Activated T-cell treated with anti-CD3 and anti-CD28 coated beads, Interleukin-2, amount 50 U/mL, for 72 hours (primary cell): ENCODE measurements at regions not wholly inside any gene's neighbourhood (a gene's known extent, or its start where the extent isn't known, plus 50 kb on each side); places are given as distances from the start of the nearest gene placed in this dataset.
A peak's percentile ranks its signal among the peaks of the same experiment; 100 is the strongest.
"Not testable (repeated sequence)": the region's sequence is repeated elsewhere in the genome, so short reads cannot be mapped to it uniquely, and the experiment has no call there.

Experiments used
- ATAC-seq, 2 donors: fragments of 150-1000 bp; cut with Tn5 transposase; replicated peaks in 1 of 2; 2 replicates each; pipeline ENCODE4 v1.10.0; 2021; ENCODE audit warnings: moderate library complexity in 2 of 2, mild to moderate bottlenecking in 1 of 2
- DNase-seq, 2 donors: peaks; one replicate each; pipeline ENCODE4 v3.0.0; 2021 to 2022; ENCODE audit warnings: mixed read lengths in 1 of 2
- H3K27ac Mint-ChIP-seq: one replicate; pipeline ENCODE4 v1.8.0; 2022; ENCODE audit warnings: mild to moderate bottlenecking, moderate library complexity, mixed read lengths
- H3K27me3 Mint-ChIP-seq: one replicate; pipeline ENCODE4 v1.8.0; 2022; ENCODE audit warnings: low read depth, mixed read lengths
- H3K36me3 Mint-ChIP-seq, 2 donors: one replicate each; pipeline ENCODE4 v1.8.0; 2022; ENCODE audit warnings: mixed read lengths in 2 of 2, mild to moderate bottlenecking in 1 of 2; ENCODE audit not compliant: insufficient read depth in 2 of 2
- H3K4me1 Mint-ChIP-seq: one replicate; pipeline ENCODE4 v1.8.0; 2022; ENCODE audit warnings: low read depth, mixed read lengths
- H3K4me3 Mint-ChIP-seq, 2 donors: one replicate each; pipeline ENCODE4 v1.8.0; 2022; ENCODE audit warnings: mild to moderate bottlenecking in 2 of 2, mixed read lengths in 2 of 2, moderate library complexity in 2 of 2
- H3K9me3 Mint-ChIP-seq, 2 donors: one replicate each; pipeline ENCODE4 v1.8.0; 2022; ENCODE audit warnings: mixed read lengths in 2 of 2

DNA sequence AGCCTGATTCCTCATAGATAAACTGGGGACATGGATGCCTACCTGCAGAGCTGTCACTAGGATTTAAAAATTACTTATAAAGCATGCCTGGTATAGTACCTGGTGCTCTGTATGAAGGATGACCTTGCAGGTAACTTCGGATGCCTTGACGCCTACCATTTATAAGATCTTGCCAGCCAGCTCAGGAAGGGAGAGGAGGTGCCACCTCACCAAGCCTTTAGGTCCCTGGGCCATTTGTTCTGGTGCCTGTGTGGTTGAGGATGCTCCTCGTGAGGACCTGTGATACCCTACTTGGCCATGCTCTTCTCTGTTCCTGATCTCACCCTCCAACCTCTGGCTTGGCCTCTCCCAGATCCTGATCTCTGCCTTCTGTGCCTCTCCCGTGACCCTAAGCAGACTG is 85.2 kb downstream of the FDX1 start:
- no peaks in the 10 kb centered on the region for H3K36me3 Mint-ChIP-seq
- no peak overlapping the region for H3K27ac Mint-ChIP-seq
- H3K4me1 Mint-ChIP-seq = no peaks in the 10 kb centered on the region
- no peak overlapping the region for H3K4me3 Mint-ChIP-seq
- no peak for ATAC-seq
- DNase-seq = no peak
- H3K27me3 Mint-ChIP-seq = no peaks in the 10 kb centered on the region
- H3K9me3 Mint-ChIP-seq = peaks cover 0 to 1% of the 10 kb centered on the region in 2 donors

DNA sequence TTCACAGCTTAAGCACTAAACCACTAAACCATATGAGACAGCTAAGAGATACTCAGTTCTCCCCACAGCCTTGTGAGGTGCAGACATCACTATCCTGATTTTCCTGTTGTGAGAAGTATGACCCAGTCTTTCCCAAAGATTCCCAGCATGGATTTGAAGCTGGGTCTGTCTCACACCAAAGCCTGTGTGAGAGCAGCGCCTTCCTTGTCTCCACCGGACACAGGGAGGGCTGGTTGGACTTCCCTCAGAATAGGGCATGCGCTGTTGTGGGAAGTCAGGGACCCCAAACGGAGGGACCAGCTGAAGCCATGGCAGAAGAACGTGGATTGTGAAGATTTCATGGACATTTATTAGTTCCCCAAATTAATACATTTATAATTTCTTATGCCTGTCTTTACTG is 87.6 kb downstream of the FDX1 start:
- not testable (repeated sequence) for H3K36me3 Mint-ChIP-seq, H3K27ac Mint-ChIP-seq, DNase-seq, H3K4me3 Mint-ChIP-seq, ATAC-seq, H3K4me1 Mint-ChIP-seq, H3K9me3 Mint-ChIP-seq, H3K27me3 Mint-ChIP-seq

DNA sequence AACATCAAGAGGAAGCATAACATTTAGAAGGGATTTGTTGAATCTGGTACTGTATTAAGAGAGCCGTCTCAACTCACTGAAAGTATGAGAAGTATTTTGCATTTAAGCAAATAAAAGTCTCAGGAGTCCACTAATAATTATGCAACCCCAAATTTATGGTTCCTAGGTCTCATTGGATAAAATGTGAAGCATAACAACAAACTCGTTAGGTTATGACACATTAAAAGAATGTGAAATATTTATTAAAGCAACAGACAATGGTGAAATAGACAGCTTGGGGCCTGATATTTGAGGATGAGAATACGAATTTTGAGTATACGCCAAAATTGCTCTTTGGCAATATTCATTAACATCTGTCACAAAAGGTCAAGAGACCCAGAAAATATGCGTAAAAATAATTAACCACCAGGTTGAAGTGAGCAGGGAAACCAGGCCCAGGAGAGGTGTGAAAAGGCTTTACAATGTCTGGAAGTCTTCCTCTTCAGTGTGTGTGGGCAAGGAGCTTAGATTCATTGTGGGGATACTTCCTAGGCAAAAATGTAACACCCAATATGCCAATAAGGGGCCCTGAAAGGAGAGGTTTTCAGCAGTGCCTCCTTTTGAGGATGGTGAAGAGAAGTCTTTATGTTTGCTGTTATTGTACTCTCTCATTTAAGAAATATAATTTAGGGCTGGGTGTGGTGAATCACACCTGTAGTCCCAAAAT is 89.2 kb downstream of the FDX1 start:
- H3K4me3 Mint-ChIP-seq = no peak overlapping the region
- H3K4me1 Mint-ChIP-seq = no peaks in the 10 kb centered on the region
- DNase-seq = no peak
- H3K27ac Mint-ChIP-seq = no peak overlapping the region
- no peak for ATAC-seq
- H3K27me3 Mint-ChIP-seq = peaks cover 6% of the 10 kb centered on the region
- H3K9me3 Mint-ChIP-seq = peaks cover 0 to 4% of the 10 kb centered on the region in 2 donors
- no peaks in the 10 kb centered on the region for H3K36me3 Mint-ChIP-seq

DNA sequence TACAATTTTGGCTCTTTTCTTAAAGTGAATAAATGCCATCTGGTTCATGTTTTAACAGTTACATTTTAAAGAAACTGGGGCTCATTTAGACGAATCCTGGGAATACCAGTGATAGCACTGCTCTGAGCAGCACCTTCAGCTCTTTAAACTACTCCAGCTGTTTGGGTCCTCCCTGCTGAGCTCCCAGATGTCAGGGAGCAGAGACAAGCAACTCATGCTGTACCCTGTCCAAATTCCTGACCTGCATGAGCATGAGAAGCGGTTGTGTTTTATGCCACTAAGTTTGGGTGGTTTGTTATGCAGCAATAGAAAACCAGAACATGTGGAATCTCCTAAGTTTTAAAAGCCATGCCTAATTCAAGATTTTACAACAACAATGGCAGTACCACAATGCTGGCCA is 90.0 kb downstream of the FDX1 start:
- Mint-ChIP-seq H3K4me1 (no peaks in the 10 kb centered on the region), H3K36me3 (no peaks in the 10 kb centered on the region), H3K4me3 (no peak overlapping the region), H3K27me3 (peaks cover 10% of the 10 kb centered on the region), H3K9me3 (peaks cover 0 to 4% of the 10 kb centered on the region in 2 donors), H3K27ac (no peak overlapping the region)
- DNase-seq (no peak), ATAC-seq (no peak)

DNA sequence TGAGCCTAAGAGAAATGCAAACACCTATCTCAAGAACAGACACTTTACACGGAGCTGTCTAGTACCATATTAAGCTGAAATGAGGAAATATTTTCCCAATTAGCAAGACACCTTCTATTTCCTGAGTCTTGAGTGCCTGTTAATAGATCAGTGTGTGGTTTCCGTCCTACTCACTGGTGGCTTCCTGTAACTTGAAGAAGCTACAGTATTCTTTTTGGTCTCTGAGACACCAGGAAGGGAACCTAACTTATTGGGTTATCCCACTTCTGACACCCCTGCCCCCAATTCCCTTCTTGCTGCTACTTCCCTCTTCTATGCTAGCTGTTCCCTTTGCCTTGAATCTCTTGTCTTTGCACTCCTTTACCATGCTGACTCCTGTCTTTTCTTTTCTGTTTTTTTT is 92.7 kb downstream of the FDX1 start:
- Mint-ChIP-seq H3K9me3 (peaks cover 0 to 6% of the 10 kb centered on the region in 2 donors), H3K4me3 (no peak overlapping the region)

DNA sequence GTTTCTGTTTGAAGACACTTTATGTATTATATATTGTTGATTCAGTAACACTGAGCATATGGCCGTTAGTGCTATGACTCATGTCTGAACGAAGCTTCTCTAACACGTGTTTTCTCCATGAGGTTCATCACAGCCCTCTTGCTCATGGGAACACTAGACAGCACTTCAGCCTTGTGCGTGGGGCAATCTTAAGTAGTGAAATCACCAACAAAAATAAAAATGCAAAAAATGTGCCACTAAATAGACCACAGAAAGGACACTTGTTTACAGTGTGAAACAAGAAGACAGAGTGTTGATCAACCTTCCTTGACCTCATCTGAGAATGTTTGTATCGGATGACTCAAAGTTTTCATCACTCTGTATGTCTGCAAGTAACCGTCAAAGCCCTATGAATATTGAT is 94.5 kb downstream of the FDX1 start:
- H3K4me3 Mint-ChIP-seq = no peak overlapping the region
- no peak for DNase-seq
- H3K36me3 Mint-ChIP-seq = peaks cover 2 to 9% of the 10 kb centered on the region in 2 donors
- peaks cover 11% of the 10 kb centered on the region for H3K27me3 Mint-ChIP-seq
- peak in 1 of 2 donors; percentile 36 for ATAC-seq
- H3K4me1 Mint-ChIP-seq = peaks cover 5% of the 10 kb centered on the region
- no peak overlapping the region for H3K27ac Mint-ChIP-seq
- peaks cover 5 to 18% of the 10 kb centered on the region in 2 donors for H3K9me3 Mint-ChIP-seq

More for the DNA sequence above, 92.7 kb downstream of the FDX1 start:
- Mint-ChIP-seq H3K36me3 (no peaks in the 10 kb centered on the region), H3K4me1 (peaks cover 5% of the 10 kb centered on the region), H3K27ac (no peak overlapping the region), H3K27me3 (peaks cover 11% of the 10 kb centered on the region)
- ATAC-seq = no peak
- DNase-seq = no peak

DNA sequence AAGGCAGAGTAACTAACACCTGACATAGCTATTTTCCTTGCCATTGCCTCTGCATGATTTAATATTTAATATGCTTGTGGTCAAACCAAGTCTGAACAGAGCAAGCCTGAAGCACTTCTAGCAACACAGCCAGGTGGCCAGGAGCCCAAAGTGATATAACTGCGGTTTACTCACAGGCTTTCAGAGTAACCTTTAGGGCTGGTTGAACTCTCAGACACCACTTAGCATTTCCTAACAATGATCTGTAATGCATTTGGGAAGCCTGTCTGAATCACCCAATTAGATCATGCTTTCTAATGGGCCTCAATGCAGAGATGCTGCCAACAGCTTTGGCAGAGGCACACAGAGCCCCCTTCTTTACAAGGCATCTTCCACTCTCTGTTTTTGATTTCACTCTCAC is 96.1 kb downstream of the FDX1 start:
- Mint-ChIP-seq H3K4me3 (no peak overlapping the region), H3K36me3 (peaks cover 2 to 9% of the 10 kb centered on the region in 2 donors), H3K27me3 (peaks cover 11% of the 10 kb centered on the region), H3K4me1 (peaks cover 5% of the 10 kb centered on the region), H3K27ac (no peak overlapping the region), H3K9me3 (peaks cover 7 to 18% of the 10 kb centered on the region in 2 donors)
- ATAC-seq (peak; percentile 45 to 55), DNase-seq (no peak)

DNA sequence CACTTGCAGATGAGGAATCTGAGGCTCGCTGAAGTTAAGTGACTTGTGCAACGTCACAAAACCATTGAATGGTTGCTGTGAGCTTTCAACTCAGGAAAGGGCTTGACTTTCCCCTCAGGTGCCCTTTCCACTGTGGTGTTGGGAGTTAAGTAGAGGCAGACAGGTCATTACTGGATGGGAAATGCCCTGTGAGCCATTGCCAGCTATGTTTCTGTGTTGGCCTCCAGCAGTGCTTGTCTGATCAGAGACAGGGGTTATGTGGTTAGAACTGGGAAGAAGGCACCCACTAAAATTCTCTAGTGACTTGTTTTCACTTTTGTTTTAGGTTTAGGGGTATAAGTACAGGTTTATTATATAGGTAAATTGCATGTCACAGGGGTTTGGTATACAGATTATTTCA is 96.6 kb downstream of the FDX1 start:
- Mint-ChIP-seq H3K27ac (no peak overlapping the region), H3K36me3 (peaks cover 2 to 9% of the 10 kb centered on the region in 2 donors)

More for the DNA sequence above, 96.6 kb downstream of the FDX1 start:
- ATAC-seq (peak; percentile 57 to 58), DNase-seq (no peak)
- Mint-ChIP-seq H3K4me3 (peak overlapping the region in 1 of 2 donors; percentile 17), H3K4me1 (peaks cover 5% of the 10 kb centered on the region), H3K9me3 (peaks cover 7 to 18% of the 10 kb centered on the region in 2 donors), H3K27me3 (peaks cover 11% of the 10 kb centered on the region)
